Panc1 (cell line): ENCODE measurements at regions not wholly inside any gene's neighbourhood (a gene's known extent, or its start where the extent isn't known, plus 50 kb on each side); places are given as distances from the start of the nearest gene placed in this dataset.

ENCODE experiments used
- ATAC-seq: fragments of 200-7000 bp; cut with Tn5 transposase; 2 replicates; pipeline ENCODE4 v1.9.1; 2020; ENCODE audit warnings: mild to moderate bottlenecking, moderate library complexity
- BruUV-seq: library from RNA; stranded (reverse); fragments of 400-500 nt; replicated peaks from 2 replicates; lab custom pipeline; 2021; lab: Mats Ljungman, UMichigan
- CTCF ChIA-PET: fragments of 300-600 bp; sonication (Branson Sonifier 250); formaldehyde crosslinking; loops from one replicate; lab custom pipeline; 2022; ENCODE audit warnings: antibody characterized with exemption; lab: Charles Lee
- POLR2A ChIA-PET: fragments of 300-600 bp; sonication (Branson Sonifier 250); formaldehyde crosslinking; loops from one replicate; lab custom pipeline; 2022; ENCODE audit warnings: antibody characterized with exemption; lab: Charles Lee
- DNase-seq: peaks from one replicate; pipeline ENCODE4 v3.0.0-alpha.2; 2010; ENCODE audit warnings: low read depth, low spot score
- H3K27ac ChIP-seq: 2 replicates; pipeline ENCODE4 v1.5.1; 2011; ENCODE audit warnings: mild to moderate bottlenecking, low read length, inconsistent platforms
- H3K27me3 ChIP-seq: fragments of 200-500 bp; sonication (Bioruptor generic); 2 replicates; pipeline ENCODE4 v1.6.0; 2014; ENCODE audit warnings: low read length, inconsistent platforms; ENCODE audit not compliant: control insufficient read depth, insufficient read depth
- H3K36me3 ChIP-seq: fragments of 200-500 bp; sonication (Bioruptor generic); 2 replicates; pipeline ENCODE4 v1.5.1; 2014; ENCODE audit warnings: inconsistent platforms, mild to moderate bottlenecking, low read length, moderate library complexity; ENCODE audit not compliant: control insufficient read depth, insufficient read depth
- H3K4me1 ChIP-seq: 2 replicates; pipeline ENCODE4 v1.5.1; 2011; ENCODE audit warnings: inconsistent platforms, mild to moderate bottlenecking, low read length, moderate library complexity; ENCODE audit not compliant: control insufficient read depth, insufficient read depth
- H3K4me3 ChIP-seq, 2 experiments: 2 replicates each; pipeline ENCODE4 v1.5.1; 2011 to 2012; ENCODE audit warnings: low read depth in 2 of 2, low read length in 2 of 2, mild to moderate bottlenecking in 2 of 2, inconsistent platforms in 1 of 2, moderate library complexity in 1 of 2
- H3K9me3 ChIP-seq: fragments of 200-500 bp; sonication (Bioruptor generic); 2 replicates; pipeline ENCODE4 v1.5.1; 2014; ENCODE audit warnings: low read depth, mild to moderate bottlenecking, inconsistent platforms, low read length, moderate library complexity; ENCODE audit not compliant: control insufficient read depth, insufficient read depth
- CTCF ChIP-seq: fragments of 450-650 bp; IDR thresholded peaks from 2 replicates; pipeline ENCODE4 v1.5.1; 2017; ENCODE audit warnings: mild to moderate bottlenecking
- POLR2AphosphoS5 ChIP-seq: IDR thresholded peaks from 2 replicates; pipeline ENCODE4 v1.6.1; 2012; ENCODE audit warnings: mild to moderate bottlenecking, low read depth, low read length, moderate library complexity
- REST ChIP-seq, 2 experiments: IDR thresholded peaks; 2 replicates each; pipeline ENCODE4 v1.6.1; 2011 to 2012; ENCODE audit warnings: low read depth in 2 of 2, control low read depth in 1 of 2, low read length in 1 of 2, mild to moderate bottlenecking in 1 of 2, moderate library complexity in 1 of 2; ENCODE audit not compliant: insufficient read depth in 1 of 2
- SIN3A ChIP-seq: IDR thresholded peaks from 2 replicates; pipeline ENCODE4 v1.6.1; 2012; ENCODE audit warnings: low read depth, mild to moderate bottlenecking, low read length, moderate library complexity, borderline replicate concordance; ENCODE audit not compliant: insufficient read depth
- TCF7L2 ChIP-seq: IDR thresholded peaks from 2 replicates; pipeline ENCODE4 v1.6.1; 2011; ENCODE audit warnings: mild to moderate bottlenecking, low read depth, low read length, inconsistent platforms
- in situ Hi-C: cut with HindIII; loops from 2 replicates; pipeline ENCODE4 v1.10.0; 2016; ENCODE audit warnings: low sequenced_read_pairs, low pct_unique_long_range_greater_than_20kb
- intact Hi-C: fragments of 100-400 bp; cut with micrococcal nuclease; formaldehyde crosslinking; loops from one replicate; pipeline ENCODE4 v1.10.0; 2022; ENCODE audit not compliant: unreplicated experiment

GRCh38 chr5:2165203-2165602 lies 282.5 kb upstream of the IRX4 start:
- no peak for DNase-seq
- intact Hi-C loops, result no loop called here
- H3K4me3 ChIP-seq, result no peak overlapping the region
- H3K36me3 ChIP-seq, result no peaks in the 10 kb centered on the region
- no peak overlapping the region for H3K27ac ChIP-seq
- BruUV-seq, result no TSS peak
- no peak for ATAC-seq
- CTCF ChIA-PET, result no interaction called here
- in situ Hi-C loops, result no loop called here
- POLR2A ChIA-PET, result no interaction called here
- H3K9me3 ChIP-seq, result no peaks in the 10 kb centered on the region
- no peak for TF ChIP-seq CTCF
- no peak for TF ChIP-seq TCF7L2
- TF ChIP-seq REST (IDR thresholded peaks at IDR 0.05; ENCODE audit: insufficient read depth in 1 of 2, low read depth in 2 of 2, low read length in 1 of 2), result no peak
- TF ChIP-seq POLR2AphosphoS5, result no peak
- TF ChIP-seq SIN3A, result no peak
- no peaks in the 10 kb centered on the region for H3K4me1 ChIP-seq
- H3K27me3 ChIP-seq, result no peaks in the 10 kb centered on the region; the same call in 1 of the 2 replicates

GRCh38 chr5:2164586-2164985 lies 281.9 kb upstream of the IRX4 start:
- in situ Hi-C loops (no loop called here), intact Hi-C loops (no loop called here)
- CTCF ChIA-PET, result no interaction called here
- DNase-seq (no peak), ATAC-seq (no peak)
- H3K4me3 ChIP-seq, result no peak overlapping the region
- H3K36me3 ChIP-seq, result no peaks in the 10 kb centered on the region
- no TSS peak for BruUV-seq
- H3K9me3 ChIP-seq, result no peaks in the 10 kb centered on the region
- POLR2A ChIA-PET, result no interaction called here
- H3K4me1 ChIP-seq, result no peaks in the 10 kb centered on the region
- H3K27me3 ChIP-seq, result no peaks in the 10 kb centered on the region; the same call in 1 of the 2 replicates
- H3K27ac ChIP-seq, result no peak overlapping the region
- TF ChIP-seq REST (IDR thresholded peaks at IDR 0.05; ENCODE audit: insufficient read depth in 1 of 2, low read depth in 2 of 2, low read length in 1 of 2) (no peak), SIN3A (no peak), CTCF (no peak), TCF7L2 (no peak), POLR2AphosphoS5 (no peak)
